Uterus (tissue), 3 donors: ENCODE measurements at regions not wholly inside any gene's neighbourhood (a gene's known extent, or its start where the extent isn't known, plus 50 kb on each side); places are given as distances from the start of the nearest gene placed in this dataset.

Experiments
- DNase-seq, 2 donors: peaks; one replicate each; pipeline ENCODE4 v3.0.0-alpha.2; 2019 to 2020
- H3K27ac ChIP-seq, 2 donors: fragments of 200-600 bp; sonication (generic); 1 replicate in 1 of 2; 2 replicates in 1 of 2; pipeline ENCODE4 v1.5.1; 2016 to 2018
- H3K27me3 ChIP-seq, 2 donors: fragments of 200-600 bp; sonication (generic); one replicate each; pipeline ENCODE4 v1.5.1; 2018 to 2019; ENCODE audit warnings: control low read depth in 1 of 2
- H3K36me3 ChIP-seq, 2 donors: fragments of 200-600 bp; sonication (generic); one replicate each; pipeline ENCODE4 v1.5.1; 2019; ENCODE audit warnings: control low read depth in 1 of 2
- H3K4me1 ChIP-seq, 2 donors: fragments of 200-600 bp; sonication (generic); one replicate each; pipeline ENCODE4 v1.5.1; 2018 to 2019; ENCODE audit warnings: control low read depth in 1 of 2
- H3K4me3 ChIP-seq, 2 donors: fragments of 200-600 bp; sonication (generic); 1 replicate in 1 of 2; 2 replicates in 1 of 2; pipeline ENCODE4 v1.5.1; 2018 to 2019; ENCODE audit warnings: mild to moderate bottlenecking in 1 of 2
- H3K9me3 ChIP-seq, 2 donors: fragments of 200-600 bp; sonication (generic); one replicate each; pipeline ENCODE4 v1.5.1; 2019; ENCODE audit warnings: control low read depth in 1 of 2
- CTCF ChIP-seq, 4 experiments: fragments of 200-600 bp in 2 of 4; fragments of 450-650 bp in 2 of 4; sonication (generic) in 2 of 4; IDR thresholded peaks; one replicate each; pipeline ENCODE4 v1.5.1; 2016 to 2019; ENCODE audit warnings: antibody characterized with exemption in 4 of 4, mild to moderate bottlenecking in 2 of 4, moderate library complexity in 1 of 4
- POLR2A ChIP-seq, 2 donors: fragments of 450-650 bp; IDR thresholded peaks; one replicate each; pipeline ENCODE4 v1.6.1; 2016; ENCODE audit warnings: antibody characterized with exemption in 2 of 2, mild to moderate bottlenecking in 1 of 2, moderate library complexity in 1 of 2
- intact Hi-C: fragments of 100-400 bp; cut with DNase I; formaldehyde crosslinking; loops from one replicate; pipeline ENCODE4 v1.15.1; 2023; ENCODE audit warnings: low total_unique reads
- donor health status: DM: yes; HTN: yes; CAD: no.

GRCh38 chr6:80641591-80641990 lies 535.1 kb downstream of the BCKDHB start:
- Histone ChIP-seq H3K4me3 (no peak overlapping the region), H3K9me3 (no peaks in the 10 kb centered on the region), H3K36me3 (no peaks in the 10 kb centered on the region), H3K27ac (no peak overlapping the region), H3K4me1 (no peaks in the 10 kb centered on the region), H3K27me3 (no peaks in the 10 kb centered on the region)
- intact Hi-C loops: no loop called here
- DNase-seq: no peak
- TF ChIP-seq CTCF (IDR thresholded peaks at IDR 0.05) (no peak), POLR2A (IDR thresholded peaks at IDR 0.05) (no peak)

DNA sequence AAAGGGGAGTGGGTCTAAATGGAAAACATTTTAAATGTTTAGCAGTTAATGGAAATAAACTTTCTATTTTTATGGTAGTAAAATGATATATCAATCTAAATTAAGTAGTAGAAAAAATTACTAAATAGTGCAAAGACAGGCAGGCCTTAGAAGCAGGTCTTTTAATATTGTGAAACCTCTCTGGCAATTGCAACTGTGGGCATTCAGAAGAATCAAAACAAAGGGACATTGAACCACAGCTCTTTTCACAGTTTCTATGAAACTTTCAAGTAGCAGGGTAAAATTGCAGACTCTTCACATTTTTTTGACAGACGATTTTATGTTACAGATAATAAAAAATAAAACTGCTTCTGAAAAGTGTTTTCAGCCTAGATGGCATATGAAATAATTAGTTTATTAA lies 533.7 kb downstream of the BCKDHB start:
- no peak for DNase-seq
- Histone ChIP-seq H3K27me3 (no peaks in the 10 kb centered on the region), H3K27ac (no peak overlapping the region), H3K36me3 (no peaks in the 10 kb centered on the region), H3K4me1 (no peaks in the 10 kb centered on the region), H3K4me3 (no peak overlapping the region), H3K9me3 (no peaks in the 10 kb centered on the region)
- intact Hi-C loops: no loop called here
- TF ChIP-seq CTCF (IDR thresholded peaks at IDR 0.05): no peak
- TF ChIP-seq POLR2A (IDR thresholded peaks at IDR 0.05): no peak

- no peak for TF ChIP-seq CTCF (IDR thresholded peaks at IDR 0.05)
- no peak for TF ChIP-seq POLR2A (IDR thresholded peaks at IDR 0.05)
- intact Hi-C loops: no loop called here
- no peak for DNase-seq
- no peaks in the 10 kb centered on the region for H3K36me3 ChIP-seq
- no peaks in the 10 kb centered on the region for H3K9me3 ChIP-seq
- H3K4me3 ChIP-seq: no peak overlapping the region
- peak overlapping the region in 1 of 2 donors; percentile 7 for H3K27ac ChIP-seq
- no peaks in the 10 kb centered on the region for H3K4me1 ChIP-seq
- H3K27me3 ChIP-seq: no peaks in the 10 kb centered on the region
Measured at GRCh38 chr6:80639181-80639629, 532.7 kb downstream of the BCKDHB start.

- Histone ChIP-seq H3K27ac (peak overlapping the region in 1 of 2 donors; percentile 7), H3K9me3 (no peaks in the 10 kb centered on the region), H3K4me1 (no peaks in the 10 kb centered on the region), H3K36me3 (no peaks in the 10 kb centered on the region), H3K27me3 (no peaks in the 10 kb centered on the region), H3K4me3 (no peak overlapping the region)
- no peak for TF ChIP-seq POLR2A (IDR thresholded peaks at IDR 0.05)
- no peak for TF ChIP-seq CTCF (IDR thresholded peaks at IDR 0.05)
- peak in 1 of 2 donors; percentile 33 for DNase-seq
- intact Hi-C loops: no loop called here
Measured at GRCh38 chr6:80638213-80639055, 532.0 kb downstream of the BCKDHB start.

DNA sequence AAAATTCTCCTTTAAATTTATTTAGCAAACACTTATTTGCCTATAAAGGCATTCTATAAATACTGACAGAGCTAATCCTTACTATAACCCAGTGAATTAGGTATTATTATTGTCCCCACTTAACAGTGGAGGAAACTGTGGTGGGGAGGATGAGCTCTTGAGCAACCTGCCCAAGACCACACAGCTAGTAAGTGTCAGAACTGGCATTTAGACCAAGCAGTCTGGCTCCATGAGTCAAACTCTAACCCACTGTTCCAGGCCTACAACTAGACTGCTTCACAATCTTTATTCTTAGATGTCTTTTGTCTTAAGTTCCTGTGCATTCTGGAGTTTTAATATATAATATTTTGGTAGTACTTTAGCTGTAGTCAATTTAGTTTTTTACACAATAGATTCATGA lies 530.8 kb downstream of the BCKDHB start:
- Histone ChIP-seq H3K27ac (no peak overlapping the region), H3K4me1 (no peaks in the 10 kb centered on the region), H3K36me3 (no peaks in the 10 kb centered on the region), H3K9me3 (no peaks in the 10 kb centered on the region), H3K4me3 (no peak overlapping the region), H3K27me3 (no peaks in the 10 kb centered on the region)
- DNase-seq: no peak
- intact Hi-C loops: no loop called here
- TF ChIP-seq CTCF (IDR thresholded peaks at IDR 0.05) (no peak), POLR2A (IDR thresholded peaks at IDR 0.05) (no peak)
